Loucy (cell line): ENCODE measurements at regions not wholly inside any gene's neighbourhood (a gene's known extent, or its start where the extent isn't known, plus 50 kb on each side); places are given as distances from the start of the nearest gene placed in this dataset.

Source experiments
- EZH2phosphoT487 ChIP-seq: fragments of 200-600 bp; IDR thresholded peaks from 2 replicates; pipeline ENCODE4 v1.6.1; 2018; ENCODE audit warnings: antibody characterized with exemption, mild to moderate bottlenecking, moderate library complexity, borderline replicate concordance
- TF ChIP-seq, protein P1 (sequence below): fragments of 200-600 bp; sonication (generic); conservative IDR thresholded peaks from 2 replicates; pipeline ENCODE4 v1.5.1; 2014; ENCODE audit warnings: mild to moderate bottlenecking, antibody characterized with exemption, low read length

DNA sequence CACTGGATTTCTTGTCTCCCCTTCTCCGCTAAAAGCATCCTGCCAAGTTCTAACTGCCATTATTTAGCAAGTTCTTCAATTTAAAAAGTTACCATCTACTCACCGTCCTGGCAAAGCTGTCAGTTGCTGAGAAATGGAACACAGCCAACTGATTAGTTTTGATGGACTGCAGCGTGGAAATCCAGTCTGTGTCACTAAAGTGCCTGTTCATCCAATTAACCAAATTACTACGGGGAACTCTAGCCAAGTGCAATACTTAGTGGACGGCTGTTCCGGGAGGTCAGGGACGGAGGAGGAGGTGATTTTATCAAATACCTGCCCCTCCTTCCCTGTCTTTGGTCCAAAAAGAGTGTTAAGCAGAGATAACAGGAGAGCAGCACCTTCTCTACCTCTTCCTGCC, 260.7 kb downstream of the MAF start:
- TF ChIP-seq, protein P1, sequence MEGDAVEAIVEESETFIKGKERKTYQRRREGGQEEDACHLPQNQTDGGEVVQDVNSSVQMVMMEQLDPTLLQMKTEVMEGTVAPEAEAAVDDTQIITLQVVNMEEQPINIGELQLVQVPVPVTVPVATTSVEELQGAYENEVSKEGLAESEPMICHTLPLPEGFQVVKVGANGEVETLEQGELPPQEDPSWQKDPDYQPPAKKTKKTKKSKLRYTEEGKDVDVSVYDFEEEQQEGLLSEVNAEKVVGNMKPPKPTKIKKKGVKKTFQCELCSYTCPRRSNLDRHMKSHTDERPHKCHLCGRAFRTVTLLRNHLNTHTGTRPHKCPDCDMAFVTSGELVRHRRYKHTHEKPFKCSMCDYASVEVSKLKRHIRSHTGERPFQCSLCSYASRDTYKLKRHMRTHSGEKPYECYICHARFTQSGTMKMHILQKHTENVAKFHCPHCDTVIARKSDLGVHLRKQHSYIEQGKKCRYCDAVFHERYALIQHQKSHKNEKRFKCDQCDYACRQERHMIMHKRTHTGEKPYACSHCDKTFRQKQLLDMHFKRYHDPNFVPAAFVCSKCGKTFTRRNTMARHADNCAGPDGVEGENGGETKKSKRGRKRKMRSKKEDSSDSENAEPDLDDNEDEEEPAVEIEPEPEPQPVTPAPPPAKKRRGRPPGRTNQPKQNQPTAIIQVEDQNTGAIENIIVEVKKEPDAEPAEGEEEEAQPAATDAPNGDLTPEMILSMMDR = no peak
- TF ChIP-seq EZH2phosphoT487 = no peak
